ENCODE measurements at regions not wholly inside any gene's neighbourhood (a gene's known extent, or its start where the extent isn't known, plus 50 kb on each side); places are given as distances from the start of the nearest gene placed in this dataset.

- TF ChIP-seq, protein P1, sequence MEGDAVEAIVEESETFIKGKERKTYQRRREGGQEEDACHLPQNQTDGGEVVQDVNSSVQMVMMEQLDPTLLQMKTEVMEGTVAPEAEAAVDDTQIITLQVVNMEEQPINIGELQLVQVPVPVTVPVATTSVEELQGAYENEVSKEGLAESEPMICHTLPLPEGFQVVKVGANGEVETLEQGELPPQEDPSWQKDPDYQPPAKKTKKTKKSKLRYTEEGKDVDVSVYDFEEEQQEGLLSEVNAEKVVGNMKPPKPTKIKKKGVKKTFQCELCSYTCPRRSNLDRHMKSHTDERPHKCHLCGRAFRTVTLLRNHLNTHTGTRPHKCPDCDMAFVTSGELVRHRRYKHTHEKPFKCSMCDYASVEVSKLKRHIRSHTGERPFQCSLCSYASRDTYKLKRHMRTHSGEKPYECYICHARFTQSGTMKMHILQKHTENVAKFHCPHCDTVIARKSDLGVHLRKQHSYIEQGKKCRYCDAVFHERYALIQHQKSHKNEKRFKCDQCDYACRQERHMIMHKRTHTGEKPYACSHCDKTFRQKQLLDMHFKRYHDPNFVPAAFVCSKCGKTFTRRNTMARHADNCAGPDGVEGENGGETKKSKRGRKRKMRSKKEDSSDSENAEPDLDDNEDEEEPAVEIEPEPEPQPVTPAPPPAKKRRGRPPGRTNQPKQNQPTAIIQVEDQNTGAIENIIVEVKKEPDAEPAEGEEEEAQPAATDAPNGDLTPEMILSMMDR (IDR thresholded peaks at IDR 0.05; ENCODE audit: insufficient read depth, low read length, poor library complexity, severe bottlenecking): no peak
- no peak for TF ChIP-seq EZH2phosphoT487 (conservative IDR thresholded peaks at IDR 0.05; ENCODE audit: low read length)
These were observed 211.8 kb downstream of the PPP4R3C start for GRCh38 chrX:27251369-27251768.

Data from SU-DHL-6 (cell line).